Spleen (tissue), 7 donors: ENCODE measurements at regions not wholly inside any gene's neighbourhood (a gene's known extent, or its start where the extent isn't known, plus 50 kb on each side); places are given as distances from the start of the nearest gene placed in this dataset.

Experiments used
- CTCF ChIP-seq, 11 experiments: fragments of 200-600 bp in 7 of 11; fragments of 450-650 bp in 4 of 11; sonication (generic) in 4 of 11; IDR thresholded peaks in 8 of 11; conservative IDR thresholded peaks in 3 of 11; 1 replicate in 7 of 11; 2 replicates in 4 of 11; pipeline versions ENCODE4 v1.4.0 to v1.8.0; 2016 to 2021; ENCODE audit warnings: antibody characterized with exemption in 11 of 11, inconsistent platforms in 4 of 11, mild to moderate bottlenecking in 1 of 11
- POLR2A ChIP-seq, 3 donors: fragments of 450-650 bp; IDR thresholded peaks; one replicate each; pipeline ENCODE4 v1.5.1; 2017; ENCODE audit warnings: antibody characterized with exemption in 3 of 3, mild to moderate bottlenecking in 1 of 3
- POLR2AphosphoS5 ChIP-seq, 3 donors: sonication (generic); formaldehyde crosslinking; IDR thresholded peaks; one replicate each; pipeline ENCODE4 v1.5.1; 2017; ENCODE audit warnings: antibody characterized with exemption in 3 of 3
- donor health status: DM: no; HTN: no; CAD: no; lungs with moderate emphysema.
- donor health status: DM: no; HTN: no; CAD: no.
- donor health status: DM: no; HTN: no; CAD: no.

- TF ChIP-seq CTCF (IDR thresholded peaks at IDR 0.05 in 8 of 11, conservative IDR thresholded peaks at IDR 0.05 in 3 of 11) (no peak), POLR2A (IDR thresholded peaks at IDR 0.05) (no peak), POLR2AphosphoS5 (IDR thresholded peaks at IDR 0.05) (no peak)
These were observed 341.1 kb upstream of the LUZP2 start for GRCh38 chr11:24155792-24156191.
